B cell (primary cell): ENCODE measurements at regions not wholly inside any gene's neighbourhood (a gene's known extent, or its start where the extent isn't known, plus 50 kb on each side); places are given as distances from the start of the nearest gene placed in this dataset.

ENCODE experiments used
- ATAC-seq: fragments of 200-7000 bp; cut with Tn5 transposase; one replicate; pipeline ENCODE4 v1.10.0; 2021; ENCODE audit warnings: low read depth, mild to moderate bottlenecking, moderate number of reproducible peaks, moderate library complexity
- CTCF ChIA-PET: fragments of 350-600 bp; sonication (Branson Sonifier 250); formaldehyde crosslinking; loops from one replicate; lab custom pipeline; 2021; ENCODE audit warnings: antibody characterized with exemption, inconsistent platforms; lab: Charles Lee
- POLR2A ChIA-PET: fragments of 350-600 bp; sonication (Branson Sonifier 250); formaldehyde crosslinking; loops from one replicate; lab custom pipeline; 2021; ENCODE audit warnings: antibody characterized with exemption; lab: Charles Lee
- DNase-seq: peaks from one replicate; pipeline ENCODE4 v3.0.0; 2013
- H2AFZ ChIP-seq: 2 replicates; pipeline ENCODE4 v1.6.1; 2012; ENCODE audit warnings: mild to moderate bottlenecking, low read depth, low read length; ENCODE audit not compliant: insufficient read depth, poor library complexity, severe bottlenecking
- H3K27ac ChIP-seq, 2 donors: 1 replicate in 1 of 2; 2 replicates in 1 of 2; pipeline ENCODE4 v1.5.1; 2012 to 2013; ENCODE audit warnings: low read length in 2 of 2, mild to moderate bottlenecking in 2 of 2, moderate library complexity in 1 of 2
- H3K27me3 ChIP-seq, 4 experiments: fragments of 200-600 bp in 1 of 4; sonication (generic) in 1 of 4; replicated peaks in 1 of 4; 1 replicate in 2 of 4; 2 replicates in 2 of 4; pipeline versions ENCODE4 v1.6.1 to v1.7.0; 2013 to 2016; ENCODE audit warnings: low read length in 3 of 4, mild to moderate bottlenecking in 2 of 4, mixed read lengths in 1 of 4, moderate library complexity in 1 of 4; ENCODE audit not compliant: insufficient read depth in 4 of 4, control insufficient read depth in 3 of 4; ENCODE audit errors: control extremely low read depth in 1 of 4
- H3K36me3 ChIP-seq, 2 experiments: replicated peaks in 1 of 2; 1 replicate in 1 of 2; 2 replicates in 1 of 2; pipeline versions ENCODE4 v1.6.1 to v1.7.1; 2013; ENCODE audit warnings: low read length in 1 of 2; ENCODE audit not compliant: insufficient read depth in 2 of 2, control insufficient read depth in 1 of 2; ENCODE audit errors: control extremely low read depth in 1 of 2, extremely low read depth in 1 of 2
- H3K4me1 ChIP-seq, 2 donors: fragments of 200-600 bp in 1 of 2; sonication (generic) in 1 of 2; 1 replicate in 1 of 2; 2 replicates in 1 of 2; pipeline versions ENCODE4 v1.5.1 to v1.6.1; 2013 to 2017; ENCODE audit warnings: low read length in 2 of 2; ENCODE audit not compliant: control insufficient read depth in 2 of 2, insufficient read depth in 2 of 2
- H3K4me2 ChIP-seq: replicated peaks from 2 replicates; pipeline ENCODE3; 2012; ENCODE audit warnings: mild to moderate bottlenecking, low read depth, low read length; ENCODE audit not compliant: poor library complexity, severe bottlenecking
- H3K4me3 ChIP-seq, 5 experiments: fragments of 200-600 bp in 1 of 5; sonication (generic) in 1 of 5; 1 replicate in 3 of 5; 2 replicates in 2 of 5; pipeline versions ENCODE4 v1.5.1 to v1.7.0; 2011 to 2016; ENCODE audit warnings: low read length in 4 of 5, mild to moderate bottlenecking in 4 of 5, low read depth in 2 of 5, control low read depth in 1 of 5, moderate library complexity in 1 of 5; ENCODE audit not compliant: insufficient read depth in 1 of 5; ENCODE audit errors: control extremely low read depth in 1 of 5, extremely low read depth in 1 of 5
- H3K79me2 ChIP-seq: fragments of 200-600 bp; sonication (generic); one replicate; pipeline ENCODE4 v1.6.0; 2016; ENCODE audit warnings: low read length; ENCODE audit not compliant: control insufficient read depth, insufficient read depth
- H3K9ac ChIP-seq: fragments of 200-600 bp; sonication (generic); 2 replicates; pipeline ENCODE4 v1.6.1; 2017; ENCODE audit warnings: mild to moderate bottlenecking, low read length, moderate library complexity
- H3K9me3 ChIP-seq, 3 donors: one replicate each; pipeline versions ENCODE4 v1.6.1 to v1.7.1; 2013; ENCODE audit warnings: low read length in 2 of 3; ENCODE audit not compliant: control insufficient read depth in 2 of 3, insufficient read depth in 1 of 3; ENCODE audit errors: control extremely low read depth in 1 of 3
- H4K20me1 ChIP-seq: 2 replicates; pipeline ENCODE4 v1.6.0; 2012; ENCODE audit warnings: mild to moderate bottlenecking, low read length; ENCODE audit not compliant: insufficient read depth, control insufficient read depth, poor library complexity, severe bottlenecking
- H3K27ac Mint-ChIP-seq: one replicate; pipeline ENCODE4 v1.8.0; 2021; ENCODE audit warnings: mixed read lengths
- H3K27me3 Mint-ChIP-seq: one replicate; pipeline ENCODE4 v1.8.0; 2021; ENCODE audit warnings: mixed read lengths
- H3K4me1 Mint-ChIP-seq: one replicate; pipeline ENCODE4 v1.8.0; 2021; ENCODE audit warnings: mixed read lengths
- H3K4me3 Mint-ChIP-seq: one replicate; pipeline ENCODE4 v1.8.0; 2021; ENCODE audit warnings: mixed read lengths
- H3K9me3 Mint-ChIP-seq: one replicate; pipeline ENCODE4 v1.8.0; 2022; ENCODE audit warnings: mixed read lengths; ENCODE audit not compliant: insufficient read depth
- EZH2 ChIP-seq: IDR thresholded peaks from 2 replicates; pipeline ENCODE4 v1.6.1; 2012; ENCODE audit warnings: borderline replicate concordance, low read depth, mild to moderate bottlenecking, moderate library complexity, low read length; ENCODE audit not compliant: insufficient read depth, poor library complexity, severe bottlenecking
- WGBS: methylation state at CpG from one replicate; pipeline ENCODE4 v1.1.5; 2013; ENCODE audit warnings: missing lambda C conversion rate; ENCODE audit not compliant: insufficient coverage; 5-methylcytosine and 5-hydroxymethylcytosine counted together
- intact Hi-C: fragments of 100-400 bp; cut with micrococcal nuclease; formaldehyde crosslinking; loops from one replicate; pipeline ENCODE4 v1.10.0; 2022
- TF ChIP-seq, protein P1 (sequence below): fragments of 200-600 bp; IDR thresholded peaks from one replicate; pipeline ENCODE4 v1.8.0; 2022; ENCODE audit warnings: antibody characterized with exemption, mild to moderate bottlenecking

- no peaks in the 10 kb centered on the region for H4K20me1 ChIP-seq
- no peaks in the 10 kb centered on the region for H3K27me3 ChIP-seq
- no peak for TF ChIP-seq EZH2
- TF ChIP-seq, protein P1, sequence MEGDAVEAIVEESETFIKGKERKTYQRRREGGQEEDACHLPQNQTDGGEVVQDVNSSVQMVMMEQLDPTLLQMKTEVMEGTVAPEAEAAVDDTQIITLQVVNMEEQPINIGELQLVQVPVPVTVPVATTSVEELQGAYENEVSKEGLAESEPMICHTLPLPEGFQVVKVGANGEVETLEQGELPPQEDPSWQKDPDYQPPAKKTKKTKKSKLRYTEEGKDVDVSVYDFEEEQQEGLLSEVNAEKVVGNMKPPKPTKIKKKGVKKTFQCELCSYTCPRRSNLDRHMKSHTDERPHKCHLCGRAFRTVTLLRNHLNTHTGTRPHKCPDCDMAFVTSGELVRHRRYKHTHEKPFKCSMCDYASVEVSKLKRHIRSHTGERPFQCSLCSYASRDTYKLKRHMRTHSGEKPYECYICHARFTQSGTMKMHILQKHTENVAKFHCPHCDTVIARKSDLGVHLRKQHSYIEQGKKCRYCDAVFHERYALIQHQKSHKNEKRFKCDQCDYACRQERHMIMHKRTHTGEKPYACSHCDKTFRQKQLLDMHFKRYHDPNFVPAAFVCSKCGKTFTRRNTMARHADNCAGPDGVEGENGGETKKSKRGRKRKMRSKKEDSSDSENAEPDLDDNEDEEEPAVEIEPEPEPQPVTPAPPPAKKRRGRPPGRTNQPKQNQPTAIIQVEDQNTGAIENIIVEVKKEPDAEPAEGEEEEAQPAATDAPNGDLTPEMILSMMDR = no peak
- Mint-ChIP-seq H3K4me3 (no peak overlapping the region), H3K4me1 (no peaks in the 10 kb centered on the region), H3K9me3 (peaks cover 4% of the 10 kb centered on the region), H3K27ac (no peak overlapping the region), H3K27me3 (no peaks in the 10 kb centered on the region)
- DNase-seq (no peak), ATAC-seq (no peak)
- no peak overlapping the region for H3K4me3 ChIP-seq
- H3K4me1 ChIP-seq = no peaks in the 10 kb centered on the region
- H3K27ac ChIP-seq = no peak overlapping the region
- H3K36me3 ChIP-seq = no peaks in the 10 kb centered on the region
- WGBS = 56% methylated on average over 1 of the region's 5 CpGs
- intact Hi-C loops = no loop called here
- no peak overlapping the region for H2AFZ ChIP-seq
- H3K9ac ChIP-seq = no peak overlapping the region
- CTCF ChIA-PET = no interaction called here
- peaks cover 0 to 1% (median 0%) of the 10 kb centered on the region in 3 donors for H3K9me3 ChIP-seq
- H3K4me2 ChIP-seq = no peak overlapping the region
- POLR2A ChIA-PET = no interaction called here
- no peaks in the 10 kb centered on the region for H3K79me2 ChIP-seq
These were observed 319.4 kb upstream of the NR2F2 start for GRCh38 chr15:96011136-96011535.

DNA sequence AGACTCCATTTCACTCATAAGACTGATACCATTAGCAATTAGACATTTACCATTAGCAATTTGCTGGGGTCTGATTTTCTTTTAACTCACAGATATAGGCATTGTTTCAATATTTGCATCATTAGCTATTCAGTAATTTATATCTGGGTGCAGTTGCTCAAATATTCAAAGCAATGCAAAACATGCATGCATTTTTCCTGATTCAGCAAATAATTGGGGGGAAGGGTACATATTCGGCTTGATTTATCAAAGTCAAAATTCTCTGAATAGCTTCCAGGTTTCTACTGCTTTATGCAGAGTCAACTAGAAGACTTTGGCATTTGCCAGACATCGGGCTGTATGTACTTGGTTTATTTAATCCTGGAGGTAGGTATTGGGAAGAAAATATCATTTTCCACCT, 315.6 kb upstream of the NR2F2 start:
- no peak overlapping the region for H3K4me3 ChIP-seq
- Mint-ChIP-seq H3K27me3 (no peaks in the 10 kb centered on the region), H3K9me3 (peaks cover 2% of the 10 kb centered on the region), H3K27ac (no peak overlapping the region), H3K4me3 (no peak overlapping the region), H3K4me1 (no peaks in the 10 kb centered on the region)
- TF ChIP-seq, protein P1 = no peak
- TF ChIP-seq EZH2 = no peak
- DNase-seq = no peak
- intact Hi-C loops = no loop called here
- no peak overlapping the region for H3K4me2 ChIP-seq
- no peaks in the 10 kb centered on the region for H3K79me2 ChIP-seq
- H4K20me1 ChIP-seq = no peaks in the 10 kb centered on the region
- no peaks in the 10 kb centered on the region for H3K27me3 ChIP-seq
- ATAC-seq = no peak
- H3K36me3 ChIP-seq = no peaks in the 10 kb centered on the region
- CTCF ChIA-PET = no interaction called here
- no peak overlapping the region for H3K27ac ChIP-seq
- WGBS = no CpG with 5 or more reads among the region's 2 CpGs
- H2AFZ ChIP-seq = no peak overlapping the region
- no peaks in the 10 kb centered on the region for H3K4me1 ChIP-seq
- peaks cover 0 to 1% (median 0%) of the 10 kb centered on the region in 3 donors for H3K9me3 ChIP-seq
- no peak overlapping the region for H3K9ac ChIP-seq
- POLR2A ChIA-PET = no interaction called here
